GM18868 (cell line): ENCODE measurements at regions not wholly inside any gene's neighbourhood (a gene's known extent, or its start where the extent isn't known, plus 50 kb on each side); places are given as distances from the start of the nearest gene placed in this dataset.

Experiments
- ATAC-seq: cut with Tn5 transposase; IDR thresholded peaks from one replicate; pipeline ENCODE4 v1.9.1; 2021; ENCODE audit warnings: mild to moderate bottlenecking, moderate library complexity; ENCODE audit not compliant: unreplicated experiment

- ATAC-seq = no peak
Measured at GRCh38 chr3:80247766-80248165, 480.0 kb upstream of the ROBO1 start.

- ATAC-seq = no peak
Measured at GRCh38 chr3:80244390-80244789, 476.6 kb upstream of the ROBO1 start.

GRCh38 chr3:80241791-80242190, 474.0 kb upstream of the ROBO1 start:
- no peak for ATAC-seq

DNA sequence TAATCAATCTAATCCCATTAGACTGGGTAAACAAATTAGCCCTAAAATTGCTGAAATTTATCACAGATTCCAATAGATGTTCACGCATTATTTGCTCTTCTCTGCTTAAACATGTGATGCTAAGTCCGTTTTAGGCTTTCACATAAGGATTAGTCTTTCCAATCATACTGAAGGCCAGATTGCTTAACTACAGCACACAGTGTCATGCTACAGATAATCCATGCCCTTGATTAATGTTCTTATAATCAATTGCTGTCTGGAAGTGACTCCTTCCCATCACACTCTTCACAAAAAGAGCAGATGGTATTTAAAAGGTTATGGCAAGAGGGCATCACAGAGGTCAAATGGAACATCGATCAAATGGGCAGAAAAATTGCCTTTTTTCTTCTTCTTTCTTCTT, 471.5 kb upstream of the ROBO1 start:
- ATAC-seq = no peak

DNA sequence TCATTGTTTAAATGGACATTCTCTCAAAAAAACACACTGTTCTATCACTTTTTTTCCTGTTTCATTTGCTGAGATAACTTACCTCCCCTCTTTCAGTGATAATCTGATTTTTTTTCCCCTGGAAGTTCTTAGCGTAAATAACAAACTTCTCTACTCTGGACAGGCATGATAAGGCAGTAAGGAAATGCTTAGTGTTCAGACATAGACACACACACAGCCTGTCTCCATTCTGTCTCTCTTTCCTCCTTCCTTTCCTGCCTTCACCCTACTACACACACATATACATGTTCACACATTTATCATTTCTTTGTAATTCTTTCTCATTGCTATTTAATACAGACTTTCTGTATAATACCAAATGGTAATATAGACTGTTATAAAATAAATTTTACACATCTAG, 470.8 kb upstream of the ROBO1 start:
- no peak for ATAC-seq

GRCh38 chr3:80238152-80238551, 470.4 kb upstream of the ROBO1 start:
- no peak for ATAC-seq

- ATAC-seq = no peak
Measured at GRCh38 chr3:80234706-80235105, 466.9 kb upstream of the ROBO1 start.

DNA sequence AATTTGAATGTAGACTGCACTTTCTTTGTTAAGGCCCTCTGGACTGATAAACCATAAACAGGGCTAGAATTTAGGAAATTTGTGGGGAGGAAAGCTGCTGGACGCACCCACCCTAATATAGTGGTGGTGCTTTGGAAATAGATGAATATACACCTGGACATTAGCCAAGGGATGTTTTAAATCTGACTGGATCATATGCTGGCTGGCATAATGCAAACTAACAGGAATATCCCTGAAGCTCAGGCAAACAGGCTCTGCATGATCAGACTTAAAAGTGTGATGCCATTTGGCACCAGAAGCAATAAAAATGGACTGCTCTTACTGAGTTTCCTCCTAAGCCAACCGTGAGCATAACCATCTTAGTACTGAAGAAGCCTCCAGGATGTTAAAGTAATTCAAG, 465.8 kb upstream of the ROBO1 start:
- no peak for ATAC-seq

- no peak for ATAC-seq
Measured at GRCh38 chr3:80232760-80233159, 465.0 kb upstream of the ROBO1 start.

- no peak for ATAC-seq
Measured at GRCh38 chr3:80230962-80231361, 463.2 kb upstream of the ROBO1 start.

GRCh38 chr3:80227216-80227615, 459.4 kb upstream of the ROBO1 start:
- ATAC-seq = no peak

DNA sequence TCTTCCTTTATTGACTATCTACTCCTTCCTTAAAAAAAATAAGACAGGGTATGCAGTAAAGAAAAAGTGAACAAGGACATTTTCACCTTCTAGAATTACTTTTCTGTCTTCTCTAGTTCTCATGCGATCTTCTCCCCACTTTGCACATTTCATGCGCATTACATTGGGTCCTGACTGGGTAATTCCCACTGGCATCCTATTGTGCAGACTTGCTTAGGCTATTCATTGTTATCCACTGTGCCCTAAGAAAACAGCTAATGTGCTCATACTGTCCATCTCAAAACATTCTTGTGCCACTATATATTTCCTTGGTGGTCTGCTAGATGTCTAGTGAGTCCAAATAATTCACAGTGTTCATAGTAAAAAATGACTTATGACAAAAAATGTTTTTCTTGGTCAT, 447.4 kb upstream of the ROBO1 start:
- no peak for ATAC-seq

DNA sequence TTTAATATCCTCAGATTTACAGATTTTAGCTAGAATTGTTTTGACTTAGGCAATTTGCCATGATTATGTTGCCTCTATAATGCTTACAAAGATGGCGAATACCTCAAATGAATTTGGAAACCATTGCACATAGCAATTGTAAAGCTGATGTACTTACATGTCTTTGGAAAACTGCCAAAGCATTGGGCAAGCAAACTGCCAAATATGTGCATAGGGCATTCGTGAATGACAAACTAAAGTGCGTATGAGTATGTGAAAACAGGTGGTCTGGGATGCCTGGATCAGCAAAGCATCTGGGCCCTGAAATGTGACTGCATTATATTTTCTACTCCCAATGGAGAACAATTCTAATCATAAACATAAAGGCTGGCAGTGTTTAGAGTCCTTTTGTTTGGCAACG, 445.3 kb upstream of the ROBO1 start:
- no peak for ATAC-seq

- no peak for ATAC-seq
Measured at GRCh38 chr3:80192936-80193335, 425.1 kb upstream of the ROBO1 start.

- no peak for ATAC-seq
Measured at GRCh38 chr3:80190051-80190450, 422.3 kb upstream of the ROBO1 start.

DNA sequence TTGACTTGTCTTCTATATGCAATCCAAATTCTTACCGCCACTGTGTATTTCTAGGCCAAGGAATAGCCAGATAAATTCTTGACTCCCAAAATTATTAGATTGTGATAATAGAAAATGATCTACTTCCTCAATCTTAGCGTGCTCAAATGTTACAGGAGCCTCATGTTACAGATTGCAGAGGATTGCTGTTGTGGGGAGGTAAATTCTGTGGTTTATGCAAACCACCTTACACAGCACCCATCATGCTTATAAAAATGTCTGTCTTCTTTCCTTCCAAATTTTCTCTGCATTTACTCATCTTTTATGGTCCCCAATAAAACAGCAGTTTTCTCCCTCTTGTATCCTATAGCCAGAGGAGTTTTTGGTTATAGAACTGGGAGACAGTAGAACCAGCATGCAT, 420.2 kb upstream of the ROBO1 start:
- ATAC-seq = no peak

DNA sequence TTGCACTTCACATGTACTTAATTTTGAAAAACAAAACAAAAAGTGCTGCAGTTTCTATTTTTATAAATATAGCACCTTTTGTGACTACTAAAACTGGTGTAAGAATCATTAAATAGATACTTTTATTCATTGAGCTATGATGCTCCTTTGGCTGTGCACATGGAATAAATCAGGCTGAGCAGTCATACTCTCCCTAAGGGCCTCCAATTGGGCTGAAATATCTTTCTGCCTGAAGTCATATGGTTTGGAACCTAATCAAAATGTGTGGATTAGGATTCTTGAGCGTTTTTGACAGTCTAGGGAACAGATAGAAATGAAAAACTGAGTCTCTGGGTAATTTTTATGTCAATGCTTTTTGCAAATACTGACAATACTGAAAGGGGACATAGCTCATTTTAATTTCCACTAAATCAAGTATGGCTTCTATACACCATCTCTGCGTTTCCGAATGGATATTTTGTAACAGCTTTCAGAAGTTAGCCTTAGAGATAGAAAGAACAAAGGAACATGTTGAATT, 392.2 kb upstream of the ROBO1 start:
- no peak for ATAC-seq

GRCh38 chr3:80158332-80158731, 390.5 kb upstream of the ROBO1 start:
- ATAC-seq = no peak

GRCh38 chr3:80157546-80157945, 389.7 kb upstream of the ROBO1 start:
- no peak for ATAC-seq

DNA sequence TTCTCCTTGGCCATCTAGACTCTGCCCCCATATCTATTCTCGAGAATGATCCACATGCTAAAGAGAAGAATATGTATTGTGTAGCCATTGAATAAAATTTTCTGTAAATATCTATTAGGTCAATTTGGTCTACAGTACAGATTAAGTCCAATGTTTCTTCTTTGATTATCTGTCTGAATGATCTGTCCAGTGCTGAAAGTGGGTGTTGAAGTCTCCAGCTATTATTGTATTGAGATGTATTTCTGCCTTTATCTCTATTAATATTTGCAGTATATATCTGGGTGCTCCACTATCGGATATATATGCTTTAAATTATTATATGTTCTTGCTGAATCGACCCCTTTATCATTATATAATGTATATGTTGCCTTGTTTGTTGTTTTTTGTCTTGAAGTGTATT, 384.9 kb upstream of the ROBO1 start:
- ATAC-seq = no peak

- no peak for ATAC-seq
Measured at GRCh38 chr3:80142714-80143113, 374.9 kb upstream of the ROBO1 start.

GRCh38 chr3:80141557-80141956, 373.8 kb upstream of the ROBO1 start:
- ATAC-seq = no peak

DNA sequence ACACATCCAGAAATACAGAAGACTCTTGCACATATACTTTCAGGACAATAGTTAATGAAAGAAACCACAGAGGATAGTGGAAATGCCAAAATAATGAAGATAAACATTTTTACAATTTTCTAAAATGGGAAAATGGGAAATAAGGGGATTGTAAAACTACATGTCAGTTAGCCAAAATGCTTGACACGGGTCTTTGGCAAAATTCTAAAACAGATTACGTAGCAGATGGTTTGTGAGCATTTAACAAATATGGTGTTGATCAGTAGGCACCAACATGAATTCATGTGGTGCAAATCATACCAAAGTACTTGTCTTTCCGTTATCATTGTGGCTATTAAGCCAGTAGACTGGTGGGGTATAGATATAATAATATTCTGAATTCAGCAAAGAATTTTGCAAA, 348.5 kb upstream of the ROBO1 start:
- no peak for ATAC-seq

DNA sequence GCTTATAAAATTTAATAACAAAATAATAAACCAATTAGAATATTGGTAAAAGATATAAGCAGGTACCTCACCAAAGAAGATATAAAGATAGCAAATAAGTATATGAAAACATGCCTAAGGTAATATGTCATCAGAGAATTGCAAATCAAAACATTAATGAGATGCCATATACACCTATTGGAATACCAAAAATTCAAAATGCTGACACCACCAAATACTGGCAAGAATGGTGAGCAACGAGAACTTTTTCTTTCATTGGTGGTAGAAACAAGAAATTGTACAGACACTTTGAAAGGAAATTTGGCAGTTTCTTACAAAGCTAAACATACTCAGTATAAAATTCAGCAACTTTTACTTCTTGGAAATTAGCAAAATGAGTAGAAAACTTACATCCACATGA, 346.9 kb upstream of the ROBO1 start:
- no peak for ATAC-seq
